ENCODE measurements at regions not wholly inside any gene's neighbourhood (a gene's known extent, or its start where the extent isn't known, plus 50 kb on each side); places are given as distances from the start of the nearest gene placed in this dataset.

DNA sequence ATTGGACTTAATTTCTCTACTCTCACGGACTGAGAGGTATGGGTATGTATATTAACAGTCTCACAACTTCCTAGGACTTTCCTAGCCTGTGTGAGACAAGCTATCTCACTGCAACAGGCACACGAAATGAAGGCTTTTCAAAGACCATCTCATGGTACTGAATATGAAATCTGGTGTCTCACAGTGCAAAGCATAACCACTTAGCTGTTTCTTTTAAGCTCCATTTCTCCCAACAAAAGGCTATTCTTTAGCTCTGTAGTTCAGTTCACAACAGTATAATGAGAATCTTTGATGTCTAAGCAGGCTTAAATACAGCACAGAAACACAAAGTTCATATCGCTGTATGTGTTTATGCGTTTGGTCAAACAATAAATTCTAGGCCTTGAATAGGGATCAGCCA is 116.2 kb upstream of the PCDH18 start:
- Histone ChIP-seq H3K4me1 (ENCODE audit: control insufficient read depth in 2 of 2, insufficient read depth in 1 of 2, low read depth in 1 of 2, low read length in 2 of 2) (no peaks in the 10 kb centered on the region), H2BK5ac (ENCODE audit: low read length) (no peak overlapping the region), H3K23ac (ENCODE audit: low read depth, low read length, poor library complexity) (no peak overlapping the region), H2BK120ac (ENCODE audit: low read depth, low read length) (no peak overlapping the region), H3K9ac (ENCODE audit: low read depth, low read length, poor library complexity) (no peak overlapping the region), H3K79me1 (ENCODE audit: low read depth, low read length) (no peaks in the 10 kb centered on the region), H2BK12ac (ENCODE audit: low read length) (no peak overlapping the region), H3K4ac (ENCODE audit: low read length) (no peak overlapping the region), H3K27ac (replicated peaks; ENCODE audit: low read length) (no peak overlapping the region), H2AK5ac (ENCODE audit: low read depth, low read length) (no peak overlapping the region), H3K14ac (ENCODE audit: low read length) (no peak overlapping the region), H3K36me3 (replicated peaks in 1 of 2; ENCODE audit: control insufficient read depth in 2 of 2, insufficient read depth in 2 of 2, low read length in 2 of 2) (no peaks in the 10 kb centered on the region), H2BK15ac (ENCODE audit: low read length) (no peak overlapping the region), H3K9me3 (replicated peaks in 1 of 2; ENCODE audit: control insufficient read depth in 2 of 2, insufficient read depth in 1 of 2, low read depth in 1 of 2, low read length in 2 of 2) (no peaks in the 10 kb centered on the region), H4K8ac (ENCODE audit: low read depth, low read length) (no peak overlapping the region), H3K4me3 (ENCODE audit: low read length in 2 of 2) (no peak overlapping the region), H3K18ac (ENCODE audit: low read length) (no peak overlapping the region), H2AFZ (ENCODE audit: low read length) (peak overlapping the region; percentile 62), H3K27me3 (ENCODE audit: control insufficient read depth in 3 of 3, insufficient read depth in 3 of 3, low read depth in 1 of 3, low read length in 3 of 3) (no peaks in the 10 kb centered on the region), H3K4me2 (ENCODE audit: insufficient read depth, low read length, poor library complexity, severe bottlenecking) (no peak overlapping the region), H4K91ac (ENCODE audit: low read depth, low read length, poor library complexity) (no peak overlapping the region)
- DNase-seq (ENCODE audit: low spot score), result no peak
- WGBS, 2 donors (ENCODE audit: extremely low coverage in 2 of 2, insufficient read length in 2 of 2, insufficient replicate concordance in 1 of 2), result no CpG with 5 or more reads among the region's 4 CpGs

DNA sequence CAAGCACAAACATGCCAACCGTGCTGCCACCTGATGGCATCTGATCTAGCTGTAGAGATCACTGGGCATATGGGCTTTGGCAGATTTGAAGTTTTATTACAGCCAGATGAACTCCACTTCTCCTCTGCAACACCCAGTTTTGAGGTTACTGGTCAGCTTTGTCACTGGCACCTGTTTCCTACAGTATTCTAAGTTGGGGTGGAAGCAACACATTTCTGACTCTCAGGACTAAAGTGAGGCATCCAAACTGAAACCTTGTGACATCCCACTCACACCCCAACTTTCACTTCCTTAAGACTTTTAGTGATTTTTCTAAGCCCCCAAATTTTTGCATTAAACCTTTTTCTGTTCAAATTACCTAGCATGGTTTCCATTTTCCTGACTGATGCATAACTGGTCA is 115.1 kb upstream of the PCDH18 start:
- no peaks in the 10 kb centered on the region for H3K36me3 ChIP-seq (replicated peaks in 1 of 2; ENCODE audit: control insufficient read depth in 2 of 2, insufficient read depth in 2 of 2, low read length in 2 of 2)
- H3K79me1 ChIP-seq (ENCODE audit: low read depth, low read length), result no peaks in the 10 kb centered on the region
- no peak overlapping the region for H2BK120ac ChIP-seq (ENCODE audit: low read depth, low read length)
- no peaks in the 10 kb centered on the region for H3K27me3 ChIP-seq (ENCODE audit: control insufficient read depth in 3 of 3, insufficient read depth in 3 of 3, low read depth in 1 of 3, low read length in 3 of 3)
- no peak overlapping the region for H3K23ac ChIP-seq (ENCODE audit: low read depth, low read length, poor library complexity)
- no peak for DNase-seq (ENCODE audit: low spot score)
- no peak overlapping the region for H3K4me3 ChIP-seq (ENCODE audit: low read length in 2 of 2)
- no peak overlapping the region for H4K91ac ChIP-seq (ENCODE audit: low read depth, low read length, poor library complexity)
- no peak overlapping the region for H3K4ac ChIP-seq (ENCODE audit: low read length)
- H3K4me1 ChIP-seq (ENCODE audit: control insufficient read depth in 2 of 2, insufficient read depth in 1 of 2, low read depth in 1 of 2, low read length in 2 of 2), result no peaks in the 10 kb centered on the region
- no peak overlapping the region for H3K4me2 ChIP-seq (ENCODE audit: insufficient read depth, low read length, poor library complexity, severe bottlenecking)
- no peaks in the 10 kb centered on the region for H3K9me3 ChIP-seq (replicated peaks in 1 of 2; ENCODE audit: control insufficient read depth in 2 of 2, insufficient read depth in 1 of 2, low read depth in 1 of 2, low read length in 2 of 2)
- no peak overlapping the region for H2AK5ac ChIP-seq (ENCODE audit: low read depth, low read length)
- H4K8ac ChIP-seq (ENCODE audit: low read depth, low read length), result no peak overlapping the region
- H3K9ac ChIP-seq (ENCODE audit: low read depth, low read length, poor library complexity), result no peak overlapping the region
- no peak overlapping the region for H3K18ac ChIP-seq (ENCODE audit: low read length)
- H2BK15ac ChIP-seq (ENCODE audit: low read length), result no peak overlapping the region
- no peak overlapping the region for H2AFZ ChIP-seq (ENCODE audit: low read length)
- H3K14ac ChIP-seq (ENCODE audit: low read length), result no peak overlapping the region
- no CpG with 5 or more reads among the region's 1 CpG for WGBS, 2 donors (ENCODE audit: extremely low coverage in 2 of 2, insufficient read length in 2 of 2, insufficient replicate concordance in 1 of 2)
- no peak overlapping the region for H2BK12ac ChIP-seq (ENCODE audit: low read length)
- H3K27ac ChIP-seq (replicated peaks; ENCODE audit: low read length), result no peak overlapping the region
- H2BK5ac ChIP-seq (ENCODE audit: low read length), result no peak overlapping the region

DNA sequence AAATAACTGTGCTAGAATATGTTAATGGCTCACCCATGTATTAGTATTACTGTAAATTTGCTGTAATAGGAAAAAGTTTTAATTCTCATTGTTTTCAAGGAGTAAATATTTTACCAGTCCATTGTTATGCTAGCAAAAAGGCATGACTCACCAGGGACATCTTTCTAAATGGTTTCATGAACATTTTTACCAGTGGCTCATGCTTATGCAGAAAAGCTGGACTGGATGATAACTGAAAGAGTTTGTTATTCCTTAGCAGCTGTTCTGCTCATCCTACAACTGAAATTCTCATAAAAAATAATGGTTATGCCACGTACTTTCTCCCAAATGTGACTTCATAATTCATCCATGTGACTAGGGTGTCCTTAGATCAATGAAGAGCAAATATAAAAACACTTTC is 111.9 kb upstream of the PCDH18 start:
- H4K91ac ChIP-seq (ENCODE audit: low read depth, low read length, poor library complexity), result no peak overlapping the region
- H3K36me3 ChIP-seq (replicated peaks in 1 of 2; ENCODE audit: control insufficient read depth in 2 of 2, insufficient read depth in 2 of 2, low read length in 2 of 2), result no peaks in the 10 kb centered on the region
- no peak for DNase-seq (ENCODE audit: low spot score)
- no peak overlapping the region for H3K4ac ChIP-seq (ENCODE audit: low read length)
- H2BK120ac ChIP-seq (ENCODE audit: low read depth, low read length), result no peak overlapping the region
- H3K23ac ChIP-seq (ENCODE audit: low read depth, low read length, poor library complexity), result no peak overlapping the region
- H3K27me3 ChIP-seq (ENCODE audit: control insufficient read depth in 3 of 3, insufficient read depth in 3 of 3, low read depth in 1 of 3, low read length in 3 of 3), result no peaks in the 10 kb centered on the region
- H3K4me2 ChIP-seq (ENCODE audit: insufficient read depth, low read length, poor library complexity, severe bottlenecking), result no peak overlapping the region
- no peak overlapping the region for H2BK12ac ChIP-seq (ENCODE audit: low read length)
- no peak overlapping the region for H3K14ac ChIP-seq (ENCODE audit: low read length)
- H2BK15ac ChIP-seq (ENCODE audit: low read length), result no peak overlapping the region
- no peaks in the 10 kb centered on the region for H3K9me3 ChIP-seq (replicated peaks in 1 of 2; ENCODE audit: control insufficient read depth in 2 of 2, insufficient read depth in 1 of 2, low read depth in 1 of 2, low read length in 2 of 2)
- H3K79me1 ChIP-seq (ENCODE audit: low read depth, low read length), result no peaks in the 10 kb centered on the region
- no peak overlapping the region for H2AK5ac ChIP-seq (ENCODE audit: low read depth, low read length)
- no peak overlapping the region for H3K18ac ChIP-seq (ENCODE audit: low read length)
- H2BK5ac ChIP-seq (ENCODE audit: low read length), result no peak overlapping the region
- no peak overlapping the region for H4K8ac ChIP-seq (ENCODE audit: low read depth, low read length)
- H3K4me3 ChIP-seq (ENCODE audit: low read length in 2 of 2), result no peak overlapping the region
- no peak overlapping the region for H2AFZ ChIP-seq (ENCODE audit: low read length)
- H3K4me1 ChIP-seq (ENCODE audit: control insufficient read depth in 2 of 2, insufficient read depth in 1 of 2, low read depth in 1 of 2, low read length in 2 of 2), result no peaks in the 10 kb centered on the region
- no peak overlapping the region for H3K27ac ChIP-seq (replicated peaks; ENCODE audit: low read length)
- WGBS, 2 donors (ENCODE audit: extremely low coverage in 2 of 2, insufficient read length in 2 of 2, insufficient replicate concordance in 1 of 2), result no CpG with 5 or more reads among the region's 1 CpG
- no peak overlapping the region for H3K9ac ChIP-seq (ENCODE audit: low read depth, low read length, poor library complexity)

DNA sequence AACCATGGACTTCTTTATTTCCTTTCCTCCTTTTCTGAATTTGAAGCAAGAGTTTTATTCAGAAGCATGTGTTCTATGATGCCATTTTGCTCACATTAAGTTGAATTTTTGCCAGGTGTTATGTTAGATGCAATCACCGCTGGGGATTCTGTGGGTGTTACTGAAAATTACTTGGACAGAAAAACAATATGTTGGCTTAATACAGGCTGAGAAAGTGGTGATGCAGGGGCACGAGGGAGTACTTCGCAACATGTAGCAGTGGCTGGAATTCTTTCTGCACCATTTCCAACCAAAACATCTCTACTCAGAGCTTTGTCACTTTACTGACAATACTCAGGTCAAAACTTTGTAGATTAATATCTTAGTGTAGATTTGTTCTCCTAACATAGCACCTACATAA is 109.2 kb upstream of the PCDH18 start:
- Histone ChIP-seq H3K14ac (ENCODE audit: low read length) (no peak overlapping the region), H4K91ac (ENCODE audit: low read depth, low read length, poor library complexity) (no peak overlapping the region), H3K4me1 (ENCODE audit: control insufficient read depth in 2 of 2, insufficient read depth in 1 of 2, low read depth in 1 of 2, low read length in 2 of 2) (no peaks in the 10 kb centered on the region), H3K9ac (ENCODE audit: low read depth, low read length, poor library complexity) (no peak overlapping the region), H3K4me2 (ENCODE audit: insufficient read depth, low read length, poor library complexity, severe bottlenecking) (no peak overlapping the region), H3K23ac (ENCODE audit: low read depth, low read length, poor library complexity) (no peak overlapping the region), H2AK5ac (ENCODE audit: low read depth, low read length) (no peak overlapping the region), H3K36me3 (replicated peaks in 1 of 2; ENCODE audit: control insufficient read depth in 2 of 2, insufficient read depth in 2 of 2, low read length in 2 of 2) (no peaks in the 10 kb centered on the region), H2BK15ac (ENCODE audit: low read length) (no peak overlapping the region), H2BK120ac (ENCODE audit: low read depth, low read length) (no peak overlapping the region), H2BK5ac (ENCODE audit: low read length) (no peak overlapping the region), H3K18ac (ENCODE audit: low read length) (no peak overlapping the region), H3K27ac (replicated peaks; ENCODE audit: low read length) (no peak overlapping the region), H3K27me3 (ENCODE audit: control insufficient read depth in 3 of 3, insufficient read depth in 3 of 3, low read depth in 1 of 3, low read length in 3 of 3) (no peaks in the 10 kb centered on the region), H3K4me3 (ENCODE audit: low read length in 2 of 2) (no peak overlapping the region), H2AFZ (ENCODE audit: low read length) (no peak overlapping the region), H4K8ac (ENCODE audit: low read depth, low read length) (no peak overlapping the region), H3K4ac (ENCODE audit: low read length) (no peak overlapping the region), H2BK12ac (ENCODE audit: low read length) (no peak overlapping the region), H3K79me1 (ENCODE audit: low read depth, low read length) (no peaks in the 10 kb centered on the region), H3K9me3 (replicated peaks in 1 of 2; ENCODE audit: control insufficient read depth in 2 of 2, insufficient read depth in 1 of 2, low read depth in 1 of 2, low read length in 2 of 2) (no peaks in the 10 kb centered on the region)
- DNase-seq (ENCODE audit: low spot score), result no peak
- no CpG with 5 or more reads among the region's 3 CpGs for WGBS, 2 donors (ENCODE audit: extremely low coverage in 2 of 2, insufficient read length in 2 of 2, insufficient replicate concordance in 1 of 2)

Measured in neuronal stem cell (in vitro differentiated cells).